Esophagus muscularis mucosa (tissue), 4 donors: ENCODE measurements at regions not wholly inside any gene's neighbourhood (a gene's known extent, or its start where the extent isn't known, plus 50 kb on each side); places are given as distances from the start of the nearest gene placed in this dataset.

Source experiments
- DNase-seq: peaks from one replicate; pipeline ENCODE4 v3.0.0-alpha.2; 2017; ENCODE audit errors: extremely low spot score
- H3K27ac ChIP-seq, 4 donors: fragments of 200-600 bp; sonication (generic); replicated peaks in 1 of 4; 1 replicate in 3 of 4; 2 replicates in 1 of 4; pipeline ENCODE4 v1.5.1; 2016 to 2019; ENCODE audit warnings: mild to moderate bottlenecking in 1 of 4
- H3K27me3 ChIP-seq, 4 donors: fragments of 200-600 bp; sonication (generic); one replicate each; pipeline versions ENCODE4 v1.5.1 to v1.6.0; 2016 to 2019
- H3K36me3 ChIP-seq, 4 donors: fragments of 200-600 bp; sonication (generic); one replicate each; pipeline ENCODE4 v1.5.1; 2016 to 2019
- H3K4me1 ChIP-seq, 4 donors: fragments of 200-600 bp; sonication (generic); one replicate each; pipeline ENCODE4 v1.5.1; 2016 to 2019
- H3K4me3 ChIP-seq, 4 donors: fragments of 200-600 bp; sonication (generic); 1 replicate in 2 of 4; 2 replicates in 2 of 4; pipeline ENCODE4 v1.5.1; 2016 to 2019; ENCODE audit warnings: mild to moderate bottlenecking in 4 of 4, moderate library complexity in 1 of 4
- H3K9me3 ChIP-seq, 4 donors: fragments of 200-600 bp; sonication (generic); 1 replicate in 3 of 4; 2 replicates in 1 of 4; pipeline ENCODE4 v1.5.1; 2016 to 2019
- CTCF ChIP-seq, 3 experiments: fragments of 200-600 bp in 2 of 3; fragments of 450-650 bp in 1 of 3; sonication (generic) in 2 of 3; IDR thresholded peaks; one replicate each; pipeline ENCODE4 v1.5.1; 2017 to 2019; ENCODE audit warnings: antibody characterized with exemption in 3 of 3, mild to moderate bottlenecking in 2 of 3, moderate library complexity in 1 of 3
- EP300 ChIP-seq: sonication (generic); formaldehyde crosslinking; IDR thresholded peaks from one replicate; pipeline ENCODE4 v1.6.1; 2017; ENCODE audit warnings: antibody characterized with exemption
- POLR2A ChIP-seq: fragments of 450-650 bp; IDR thresholded peaks from one replicate; pipeline ENCODE4 v1.6.1; 2017; ENCODE audit warnings: antibody characterized with exemption, moderate library complexity, mild to moderate bottlenecking, low read depth
- POLR2AphosphoS5 ChIP-seq, 2 donors: sonication (generic); formaldehyde crosslinking; IDR thresholded peaks; one replicate each; pipeline ENCODE4 v1.6.1; 2017; ENCODE audit warnings: antibody characterized with exemption in 2 of 2
- WGBS: methylation state at CpG from one replicate; pipeline ENCODE4 v1.1.5; 2018; 5-methylcytosine and 5-hydroxymethylcytosine counted together
- intact Hi-C: fragments of 100-400 bp; cut with DNase I; formaldehyde crosslinking; loops from one replicate; pipeline ENCODE4 v1.15.1; 2023

DNA sequence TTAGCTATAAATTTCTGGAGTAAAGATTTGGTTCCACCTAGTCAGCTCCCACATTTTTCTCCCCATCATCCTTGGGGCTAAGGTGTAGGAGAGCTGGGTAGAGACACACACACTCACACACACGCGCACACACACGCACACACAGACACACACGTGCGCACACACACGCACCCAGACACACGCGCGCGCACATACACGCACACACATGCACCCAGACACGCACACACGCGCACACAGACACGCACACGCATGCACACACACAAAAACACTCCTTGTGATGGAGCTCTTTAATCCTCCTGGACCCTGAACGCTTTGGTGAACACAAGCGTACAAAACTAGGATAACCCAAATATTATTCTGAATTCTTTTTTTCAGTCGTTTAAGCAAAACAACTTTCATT lies 253.6 kb downstream of the C16orf95 start:
- Histone ChIP-seq H3K9me3 (no peaks in the 10 kb centered on the region), H3K36me3 (no peaks in the 10 kb centered on the region), H3K4me1 (peaks cover 0 to 5% (median 0%) of the 10 kb centered on the region in 4 donors), H3K27me3 (peaks cover 0 to 82% (median 1%) of the 10 kb centered on the region in 4 donors), H3K27ac (no peak overlapping the region), H3K4me3 (no peak overlapping the region)
- TF ChIP-seq EP300 (no peak), CTCF (IDR thresholded peaks at IDR 0.05) (no peak), POLR2A (no peak), POLR2AphosphoS5 (IDR thresholded peaks at IDR 0.05) (no peak)
- 91% methylated on average over 19 of the region's 19 CpGs for WGBS
- intact Hi-C loops: loop anchor here (2.0 kb wide), 1 partner anchor 499 kb away; no protein-coding TSS in a partner anchor
- DNase-seq: no peak

- no peak for TF ChIP-seq CTCF (IDR thresholded peaks at IDR 0.05)
- TF ChIP-seq POLR2A: no peak
- no peak for TF ChIP-seq EP300
- TF ChIP-seq POLR2AphosphoS5 (IDR thresholded peaks at IDR 0.05): no peak
- peaks cover 0 to 84% (median 1%) of the 10 kb centered on the region in 4 donors for H3K27me3 ChIP-seq
- intact Hi-C loops: no loop called here
These were observed 252.3 kb downstream of the C16orf95 start for GRCh38 chr16:87064731-87065445.

GRCh38 chr16:87065446-87066132 lies 251.6 kb downstream of the C16orf95 start:
- no peak for DNase-seq
- WGBS: 63% methylated on average over 14 of the region's 14 CpGs
- Histone ChIP-seq H3K36me3 (no peaks in the 10 kb centered on the region), H3K4me1 (peaks cover 0 to 5% (median 0%) of the 10 kb centered on the region in 4 donors), H3K4me3 (no peak overlapping the region), H3K27ac (no peak overlapping the region), H3K9me3 (no peaks in the 10 kb centered on the region), H3K27me3 (peaks cover 0 to 87% (median 1%) of the 10 kb centered on the region in 4 donors)
- intact Hi-C loops: no loop called here
- TF ChIP-seq POLR2AphosphoS5 (IDR thresholded peaks at IDR 0.05) (no peak), CTCF (IDR thresholded peaks at IDR 0.05) (no peak), POLR2A (no peak), EP300 (no peak)

More at GRCh38 chr16:87064731-87065445, 252.3 kb downstream of the C16orf95 start:
- Histone ChIP-seq H3K27ac (no peak overlapping the region), H3K4me1 (peaks cover 0 to 5% (median 0%) of the 10 kb centered on the region in 4 donors), H3K9me3 (no peaks in the 10 kb centered on the region), H3K36me3 (no peaks in the 10 kb centered on the region), H3K4me3 (no peak overlapping the region)
- WGBS: 59% methylated on average over 18 of the region's 18 CpGs
- no peak for DNase-seq

GRCh38 chr16:87066133-87067002 lies 250.8 kb downstream of the C16orf95 start:
- TF ChIP-seq POLR2AphosphoS5 (IDR thresholded peaks at IDR 0.05): no peak
- TF ChIP-seq EP300: no peak
- no peak for TF ChIP-seq CTCF (IDR thresholded peaks at IDR 0.05)
- TF ChIP-seq POLR2A: no peak
- intact Hi-C loops: no loop called here
- H3K36me3 ChIP-seq: no peaks in the 10 kb centered on the region
- no peaks in the 10 kb centered on the region for H3K9me3 ChIP-seq
- no peak overlapping the region for H3K4me3 ChIP-seq
- H3K27ac ChIP-seq: no peak overlapping the region
- H3K4me1 ChIP-seq: peaks cover 0 to 5% (median 0%) of the 10 kb centered on the region in 4 donors
- 87% methylated on average over 29 of the region's 30 CpGs for WGBS
- DNase-seq: no peak
- H3K27me3 ChIP-seq: peaks cover 0 to 88% (median 1%) of the 10 kb centered on the region in 4 donors
